ENCODE measurements at regions not wholly inside any gene's neighbourhood (a gene's known extent, or its start where the extent isn't known, plus 50 kb on each side); places are given as distances from the start of the nearest gene placed in this dataset.
A peak's percentile ranks its signal among the peaks of the same experiment; 100 is the strongest.

- ATAC-seq (no peak), DNase-seq (no peak)
- Histone ChIP-seq H3K9me3 (no peaks in the 10 kb centered on the region), H3K4me1 (peaks cover 14 to 15% of the 10 kb centered on the region in 2 donors), H3K4me3 (no peak overlapping the region), H3K27me3 (no peaks in the 10 kb centered on the region), H3K27ac (no peak overlapping the region), H3K36me3 (no peaks in the 10 kb centered on the region)
- TF ChIP-seq POLR2A (IDR thresholded peaks at IDR 0.05) (no peak), CTCF (IDR thresholded peaks at IDR 0.05 in 4 of 5, conservative IDR thresholded peaks at IDR 0.05 in 1 of 5) (no peak)
- intact Hi-C loops (cut with DNase I; ENCODE audit: low total_unique reads), result loop anchor here (10.0 kb wide), 1 partner anchor 281 kb away; no protein-coding TSS in a partner anchor
- in situ Hi-C loops (cut with MboI; ENCODE audit: low sequenced_read_pairs in 4 of 4), result no loop called here
Observed at GRCh38 chr6:140046016-140046632, 671.7 kb upstream of the CITED2 start.

- H3K27me3 ChIP-seq, result no peaks in the 10 kb centered on the region
- in situ Hi-C loops (cut with MboI; ENCODE audit: low sequenced_read_pairs in 4 of 4) (no loop called here), intact Hi-C loops (cut with DNase I; ENCODE audit: low total_unique reads) (loop anchor here (10.0 kb wide), 1 partner anchor 280 kb away; no protein-coding TSS in a partner anchor)
- H3K27ac ChIP-seq, result peak overlapping the region in 2 of 4 donors; percentile 61 to 75
- DNase-seq (no peak), ATAC-seq (peak in 1 of 2 donors; percentile 48)
- peaks cover 14 to 15% of the 10 kb centered on the region in 2 donors for H3K4me1 ChIP-seq
- no peaks in the 10 kb centered on the region for H3K36me3 ChIP-seq
- TF ChIP-seq CTCF (IDR thresholded peaks at IDR 0.05 in 4 of 5, conservative IDR thresholded peaks at IDR 0.05 in 1 of 5) (no peak), POLR2A (IDR thresholded peaks at IDR 0.05) (no peak)
- no peak overlapping the region for H3K4me3 ChIP-seq
- no peaks in the 10 kb centered on the region for H3K9me3 ChIP-seq
Observed at GRCh38 chr6:140045116-140045515, 670.7 kb upstream of the CITED2 start.

- in situ Hi-C loops (cut with MboI; ENCODE audit: low sequenced_read_pairs in 4 of 4), result no loop called here
- intact Hi-C loops (cut with DNase I; ENCODE audit: low total_unique reads), result loop anchor here (10.0 kb wide), 1 partner anchor 280 kb away; no protein-coding TSS in a partner anchor
- TF ChIP-seq POLR2A (IDR thresholded peaks at IDR 0.05) (no peak), CTCF (IDR thresholded peaks at IDR 0.05 in 4 of 5, conservative IDR thresholded peaks at IDR 0.05 in 1 of 5) (no peak)
- Histone ChIP-seq H3K36me3 (no peaks in the 10 kb centered on the region), H3K9me3 (no peaks in the 10 kb centered on the region), H3K27me3 (no peaks in the 10 kb centered on the region), H3K4me1 (peaks cover 14 to 15% of the 10 kb centered on the region in 2 donors), H3K27ac (peak overlapping the region in 2 of 4 donors; percentile 61 to 75), H3K4me3 (no peak overlapping the region)
- ATAC-seq (no peak), DNase-seq (no peak)
Observed at GRCh38 chr6:140044626-140045025, 670.2 kb upstream of the CITED2 start.

GRCh38 chr6:140043762-140044378, 669.4 kb upstream of the CITED2 start:
- Histone ChIP-seq H3K36me3 (no peaks in the 10 kb centered on the region), H3K4me3 (no peak overlapping the region), H3K9me3 (no peaks in the 10 kb centered on the region), H3K27ac (peak overlapping the region; percentile 45 to 75 (median 55)), H3K4me1 (peaks cover 14 to 15% of the 10 kb centered on the region in 2 donors), H3K27me3 (no peaks in the 10 kb centered on the region)
- intact Hi-C loops (cut with DNase I; ENCODE audit: low total_unique reads), result loop anchor here (1.0 to 10.0 kb wide), 2 partner anchors 279 to 674 kb away; no protein-coding TSS in a partner anchor
- DNase-seq (no peak), ATAC-seq (peak in 1 of 2 donors; percentile 49)
- TF ChIP-seq POLR2A (IDR thresholded peaks at IDR 0.05) (no peak), CTCF (IDR thresholded peaks at IDR 0.05 in 4 of 5, conservative IDR thresholded peaks at IDR 0.05 in 1 of 5) (no peak)
- in situ Hi-C loops (cut with MboI; ENCODE audit: low sequenced_read_pairs in 4 of 4), result no loop called here
